Naive B cell (primary cell): ENCODE measurements at regions not wholly inside any gene's neighbourhood (a gene's known extent, or its start where the extent isn't known, plus 50 kb on each side); places are given as distances from the start of the nearest gene placed in this dataset.
"Not testable (repeated sequence)": the region's sequence is repeated elsewhere in the genome, so short reads cannot be mapped to it uniquely, and the experiment has no call there.

Source experiments
- ATAC-seq, 2 donors: fragments of 150-1000 bp; cut with Tn5 transposase; 2 replicates each; pipeline ENCODE4 v1.10.0; 2021; ENCODE audit warnings: low read depth in 2 of 2, mild to moderate bottlenecking in 2 of 2, moderate library complexity in 2 of 2
- DNase-seq: peaks from one replicate; pipeline ENCODE4 v3.0.0; 2022
- H3K27ac Mint-ChIP-seq, 6 donors: one replicate each; pipeline ENCODE4 v1.8.0; 2020 to 2022; ENCODE audit warnings: mild to moderate bottlenecking in 6 of 6, mixed read lengths in 6 of 6, moderate library complexity in 5 of 6, inconsistent platforms in 2 of 6
- H3K27me3 Mint-ChIP-seq, 3 donors: one replicate each; pipeline ENCODE4 v1.8.0; 2021 to 2022; ENCODE audit warnings: mixed read lengths in 3 of 3, mild to moderate bottlenecking in 1 of 3
- H3K36me3 Mint-ChIP-seq, 2 donors: one replicate each; pipeline ENCODE4 v1.8.0; 2020 to 2022; ENCODE audit warnings: mixed read lengths in 2 of 2, inconsistent platforms in 1 of 2, mild to moderate bottlenecking in 1 of 2
- H3K4me1 Mint-ChIP-seq, 3 donors: one replicate each; pipeline ENCODE4 v1.8.0; 2020 to 2022; ENCODE audit warnings: mixed read lengths in 3 of 3, inconsistent platforms in 1 of 3, mild to moderate bottlenecking in 1 of 3, moderate library complexity in 1 of 3
- H3K4me3 Mint-ChIP-seq, 8 donors: one replicate each; pipeline ENCODE4 v1.8.0; 2020 to 2022; ENCODE audit warnings: mild to moderate bottlenecking in 8 of 8, mixed read lengths in 8 of 8, moderate library complexity in 8 of 8, inconsistent platforms in 2 of 8
- H3K9me3 Mint-ChIP-seq, 7 donors: one replicate each; pipeline ENCODE4 v1.8.0; 2020 to 2022; ENCODE audit warnings: mixed read lengths in 7 of 7, mild to moderate bottlenecking in 5 of 7, inconsistent platforms in 2 of 7, moderate library complexity in 1 of 7

GRCh38 chr11:81331611-81332235 is 1401.9 kb downstream of the FAM181B start:
- Mint-ChIP-seq H3K4me1 (no peaks in the 10 kb centered on the region), H3K36me3 (no peaks in the 10 kb centered on the region), H3K27ac (no peak overlapping the region), H3K27me3 (no peaks in the 10 kb centered on the region), H3K9me3 (peaks cover 0 to 9% (median 2%) of the 10 kb centered on the region in 7 donors), H3K4me3 (no peak overlapping the region)
- DNase-seq (no peak), ATAC-seq (no peak)

DNA sequence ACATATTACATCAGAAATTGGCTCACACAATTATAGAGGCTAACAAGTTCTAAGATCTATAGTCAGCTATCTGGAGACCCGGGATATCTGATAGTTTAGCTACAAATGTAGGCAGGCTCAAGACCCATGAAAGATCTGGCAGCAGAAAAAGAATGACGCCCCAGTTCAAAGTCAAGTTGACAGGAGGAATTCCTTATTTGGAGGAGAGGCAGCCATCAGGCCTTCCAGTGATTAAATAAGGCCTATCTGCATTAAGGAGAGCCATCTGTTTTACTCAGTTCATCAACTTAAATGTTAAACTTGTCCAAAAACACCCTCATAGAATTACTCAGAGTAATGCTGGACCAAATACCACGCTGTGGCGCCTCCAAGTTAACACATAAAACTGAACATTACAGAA is 1402.6 kb downstream of the FAM181B start:
- no peak overlapping the region for H3K27ac Mint-ChIP-seq
- no peaks in the 10 kb centered on the region for H3K4me1 Mint-ChIP-seq
- DNase-seq (no peak), ATAC-seq (no peak)
- H3K36me3 Mint-ChIP-seq, result no peaks in the 10 kb centered on the region
- no peak overlapping the region for H3K4me3 Mint-ChIP-seq
- peaks cover 0 to 9% (median 2%) of the 10 kb centered on the region in 7 donors for H3K9me3 Mint-ChIP-seq
- no peaks in the 10 kb centered on the region for H3K27me3 Mint-ChIP-seq

- Mint-ChIP-seq H3K4me1 (no peaks in the 10 kb centered on the region), H3K9me3 (peaks cover 0 to 25% (median 3%) of the 10 kb centered on the region in 7 donors), H3K27me3 (no peaks in the 10 kb centered on the region), H3K27ac (no peak overlapping the region), H3K4me3 (no peak overlapping the region), H3K36me3 (no peaks in the 10 kb centered on the region)
- DNase-seq (no peak), ATAC-seq (no peak)
Measured at GRCh38 chr11:81303038-81303664, 1430.5 kb downstream of the FAM181B start.

GRCh38 chr11:81301166-81301830 is 1432.4 kb downstream of the FAM181B start:
- H3K4me3 Mint-ChIP-seq, result no peak overlapping the region
- no peaks in the 10 kb centered on the region for H3K4me1 Mint-ChIP-seq
- ATAC-seq (no peak), DNase-seq (no peak)
- no peak overlapping the region for H3K27ac Mint-ChIP-seq
- peaks cover 0 to 20% (median 3%) of the 10 kb centered on the region in 7 donors for H3K9me3 Mint-ChIP-seq
- no peaks in the 10 kb centered on the region for H3K36me3 Mint-ChIP-seq
- no peaks in the 10 kb centered on the region for H3K27me3 Mint-ChIP-seq

- Mint-ChIP-seq H3K4me3 (no peak overlapping the region), H3K27me3 (no peaks in the 10 kb centered on the region), H3K4me1 (no peaks in the 10 kb centered on the region), H3K9me3 (peaks cover 0 to 30% (median 6%) of the 10 kb centered on the region in 7 donors), H3K27ac (no peak overlapping the region), H3K36me3 (no peaks in the 10 kb centered on the region)
- DNase-seq (no peak), ATAC-seq (no peak)
Measured at GRCh38 chr11:81286959-81287358, 1446.7 kb downstream of the FAM181B start.

- ATAC-seq (no peak), DNase-seq (no peak)
- H3K36me3 Mint-ChIP-seq, result no peaks in the 10 kb centered on the region
- peaks cover 0 to 33% (median 7%) of the 10 kb centered on the region in 7 donors for H3K9me3 Mint-ChIP-seq
- no peaks in the 10 kb centered on the region for H3K4me1 Mint-ChIP-seq
- H3K27me3 Mint-ChIP-seq, result no peaks in the 10 kb centered on the region
- H3K4me3 Mint-ChIP-seq, result no peak overlapping the region
- peak overlapping the region in 1 of 6 donors; percentile 54 for H3K27ac Mint-ChIP-seq
Measured at GRCh38 chr11:81286550-81286949, 1447.1 kb downstream of the FAM181B start.

GRCh38 chr11:81280228-81280627 is 1453.4 kb downstream of the FAM181B start:
- not testable (repeated sequence) for H3K27ac Mint-ChIP-seq, H3K27me3 Mint-ChIP-seq, DNase-seq, H3K36me3 Mint-ChIP-seq, H3K4me3 Mint-ChIP-seq, H3K4me1 Mint-ChIP-seq, ATAC-seq
- H3K9me3 Mint-ChIP-seq, result peaks cover 7 to 47% (median 9%) of the 10 kb centered on the region in 7 donors

DNA sequence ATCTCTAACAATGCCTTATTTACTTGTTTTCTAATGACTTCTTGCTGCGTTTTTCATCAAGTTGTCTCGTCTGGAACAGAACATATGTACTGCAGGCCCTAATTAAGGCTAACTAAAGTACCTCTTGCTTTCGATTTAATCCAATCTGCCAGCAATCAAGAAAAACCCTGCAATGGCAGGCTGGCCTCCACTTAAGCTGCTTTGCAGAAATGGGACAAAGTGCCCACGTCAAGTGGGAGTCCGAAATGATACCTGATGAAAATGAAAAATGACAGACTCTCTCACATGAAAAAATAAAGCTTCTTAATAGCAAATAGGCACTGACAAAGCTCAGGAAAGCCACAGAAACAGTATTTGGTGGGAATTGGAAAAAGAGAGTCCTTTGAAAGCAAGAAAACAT is 1454.7 kb downstream of the FAM181B start:
- ATAC-seq, result no peak

GRCh38 chr11:81270686-81271085 is 1463.0 kb downstream of the FAM181B start:
- Mint-ChIP-seq H3K27me3 (no peaks in the 10 kb centered on the region), H3K27ac (no peak overlapping the region), H3K36me3 (no peaks in the 10 kb centered on the region), H3K4me3 (no peak overlapping the region), H3K9me3 (no peaks in the 10 kb centered on the region), H3K4me1 (no peaks in the 10 kb centered on the region)
- ATAC-seq (no peak), DNase-seq (no peak)

More for the DNA sequence above, 1454.7 kb downstream of the FAM181B start:
- Mint-ChIP-seq H3K4me1 (no peaks in the 10 kb centered on the region), H3K27me3 (no peaks in the 10 kb centered on the region), H3K9me3 (peaks cover 5 to 35% (median 8%) of the 10 kb centered on the region in 7 donors), H3K4me3 (no peak overlapping the region), H3K36me3 (no peaks in the 10 kb centered on the region), H3K27ac (no peak overlapping the region)
- no peak for DNase-seq

DNA sequence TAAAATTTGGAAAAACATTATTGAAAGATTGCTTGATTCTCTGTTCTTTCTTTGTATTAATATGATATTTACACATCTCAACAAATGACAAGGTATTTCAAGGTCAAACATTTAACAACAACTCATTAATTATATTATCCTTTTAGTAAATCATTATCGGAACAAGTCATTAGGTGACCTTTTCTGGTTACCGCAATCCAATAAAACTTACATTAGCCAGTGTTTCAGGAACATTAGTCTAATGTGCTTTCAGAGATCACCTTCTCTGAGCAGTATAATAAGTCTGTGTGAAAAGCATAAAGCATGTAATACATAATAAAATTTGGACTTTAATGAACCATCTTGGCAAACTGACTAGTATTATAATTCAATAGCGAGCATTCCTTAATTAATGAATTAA is 1466.4 kb downstream of the FAM181B start:
- DNase-seq (no peak), ATAC-seq (no peak)
- Mint-ChIP-seq H3K27ac (no peak overlapping the region), H3K4me1 (no peaks in the 10 kb centered on the region), H3K27me3 (no peaks in the 10 kb centered on the region), H3K36me3 (no peaks in the 10 kb centered on the region), H3K9me3 (peaks cover 0 to 2% (median 0%) of the 10 kb centered on the region in 7 donors), H3K4me3 (no peak overlapping the region)

GRCh38 chr11:81259471-81259870 is 1474.2 kb downstream of the FAM181B start:
- no peaks in the 10 kb centered on the region for H3K4me1 Mint-ChIP-seq
- no peaks in the 10 kb centered on the region for H3K36me3 Mint-ChIP-seq
- no peak overlapping the region for H3K4me3 Mint-ChIP-seq
- DNase-seq (no peak), ATAC-seq (no peak)
- peaks cover 0 to 4% (median 0%) of the 10 kb centered on the region in 7 donors for H3K9me3 Mint-ChIP-seq
- H3K27ac Mint-ChIP-seq, result no peak overlapping the region
- no peaks in the 10 kb centered on the region for H3K27me3 Mint-ChIP-seq

GRCh38 chr11:81255895-81256294 is 1477.8 kb downstream of the FAM181B start:
- Mint-ChIP-seq H3K4me3 (no peak overlapping the region), H3K4me1 (no peaks in the 10 kb centered on the region), H3K36me3 (no peaks in the 10 kb centered on the region), H3K27ac (no peak overlapping the region), H3K27me3 (no peaks in the 10 kb centered on the region), H3K9me3 (peaks cover 0 to 5% (median 0%) of the 10 kb centered on the region in 7 donors)
- ATAC-seq (no peak), DNase-seq (no peak)

- no peak overlapping the region for H3K4me3 Mint-ChIP-seq
- H3K36me3 Mint-ChIP-seq, result no peaks in the 10 kb centered on the region
Measured at GRCh38 chr11:81253244-81253643, 1480.4 kb downstream of the FAM181B start.

GRCh38 chr11:81246941-81247340 is 1486.7 kb downstream of the FAM181B start:
- DNase-seq (no peak), ATAC-seq (no peak)
- H3K9me3 Mint-ChIP-seq, result peaks cover 0 to 3% (median 0%) of the 10 kb centered on the region in 7 donors
- H3K27ac Mint-ChIP-seq, result no peak overlapping the region
- no peak overlapping the region for H3K4me3 Mint-ChIP-seq
- H3K27me3 Mint-ChIP-seq, result no peaks in the 10 kb centered on the region
- no peaks in the 10 kb centered on the region for H3K4me1 Mint-ChIP-seq
- H3K36me3 Mint-ChIP-seq, result no peaks in the 10 kb centered on the region

More at GRCh38 chr11:81253244-81253643, 1480.4 kb downstream of the FAM181B start:
- DNase-seq (no peak), ATAC-seq (no peak)
- no peak overlapping the region for H3K27ac Mint-ChIP-seq
- H3K4me1 Mint-ChIP-seq, result no peaks in the 10 kb centered on the region
- H3K27me3 Mint-ChIP-seq, result no peaks in the 10 kb centered on the region
- H3K9me3 Mint-ChIP-seq, result peaks cover 0 to 2% (median 0%) of the 10 kb centered on the region in 7 donors
